Endothelial cell of umbilical vein (primary cell): ENCODE measurements at regions not wholly inside any gene's neighbourhood (a gene's known extent, or its start where the extent isn't known, plus 50 kb on each side); places are given as distances from the start of the nearest gene placed in this dataset.

ENCODE experiments used
- BruUV-seq: library from RNA; stranded (reverse); fragments of 400-500 nt; replicated peaks from 2 replicates; lab custom pipeline; 2021; lab: Mats Ljungman, UMichigan
- CTCF ChIA-PET: fragments of 300-600, 350-600 bp; sonication (Branson Sonifier 250); formaldehyde crosslinking; loops from one replicate; lab custom pipeline; 2021; ENCODE audit warnings: antibody characterized with exemption, inconsistent platforms; lab: Charles Lee
- POLR2A ChIA-PET: fragments of 300-600, 350-600 bp; sonication (Branson Sonifier 250); formaldehyde crosslinking; loops from one replicate; lab custom pipeline; 2021; ENCODE audit warnings: antibody characterized with exemption, inconsistent platforms; lab: Charles Lee
- DNase-seq: peaks from one replicate; pipeline ENCODE4 v3.0.0-alpha.2; 2011; ENCODE audit warnings: low read depth, low spot score
- FAIRE-seq: peaks from 2 replicates; lab custom pipeline; 2011; peaks lifted over from hg19 to GRCh38; lab: Jason Lieb, UNC
- H2AFZ ChIP-seq: 2 replicates; pipeline ENCODE4 v1.6.0; 2012; ENCODE audit warnings: low read depth, low read length, control low read depth, inconsistent platforms
- H3K27ac ChIP-seq: 2 replicates; pipeline ENCODE4 v1.5.1; 2011; ENCODE audit warnings: low read depth, mild to moderate bottlenecking, control low read depth, low read length, moderate library complexity; ENCODE audit not compliant: insufficient read depth
- H3K27me3 ChIP-seq, 2 experiments: 2 replicates each; pipeline versions ENCODE4 v1.6.0 to v1.6.1; 2011; ENCODE audit warnings: low read length in 2 of 2, mixed read lengths in 1 of 2; ENCODE audit not compliant: control insufficient read depth in 2 of 2, insufficient read depth in 2 of 2
- H3K36me3 ChIP-seq, 2 experiments: 2 replicates in 1 of 2; 3 replicates in 1 of 2; pipeline ENCODE4 v1.5.1; 2011; ENCODE audit warnings: low read length in 2 of 2, mild to moderate bottlenecking in 1 of 2, moderate library complexity in 1 of 2; ENCODE audit not compliant: control insufficient read depth in 2 of 2, insufficient read depth in 2 of 2; ENCODE audit errors: extremely low read depth in 1 of 2
- H3K4me1 ChIP-seq: 3 replicates; pipeline ENCODE4 v1.5.1; 2011; ENCODE audit warnings: mild to moderate bottlenecking, low read length; ENCODE audit not compliant: control insufficient read depth, insufficient read depth; ENCODE audit errors: extremely low read depth
- H3K4me2 ChIP-seq: 2 replicates; pipeline ENCODE4 v1.6.1; 2011; ENCODE audit warnings: low read length, control low read depth, mixed read lengths; ENCODE audit not compliant: insufficient read depth
- H3K4me3 ChIP-seq, 3 experiments: fragments of 200-600 bp in 1 of 3; sonication (generic), shearing (Covaris generic) in 1 of 3; replicated peaks in 1 of 3; 2 replicates each; pipeline ENCODE4 v1.5.1; 2011 to 2016; ENCODE audit warnings: control low read depth in 3 of 3, low read length in 3 of 3, mild to moderate bottlenecking in 2 of 3, inconsistent platforms in 1 of 3, low read depth in 1 of 3, moderate library complexity in 1 of 3; ENCODE audit not compliant: insufficient read depth in 1 of 3
- H3K79me2 ChIP-seq: 2 replicates; pipeline ENCODE4 v1.6.0; 2012; ENCODE audit warnings: low read length, inconsistent platforms; ENCODE audit not compliant: control insufficient read depth, insufficient read depth
- H3K9ac ChIP-seq: replicated peaks from 2 replicates; pipeline ENCODE3; 2011; ENCODE audit warnings: low read length, control low read depth; ENCODE audit not compliant: insufficient read depth; ENCODE audit errors: extremely low read depth
- H3K9me1 ChIP-seq: replicated peaks from 3 replicates; pipeline ENCODE4 v1.6.0; 2011; ENCODE audit warnings: mild to moderate bottlenecking, low read length; ENCODE audit not compliant: control insufficient read depth, insufficient read depth; ENCODE audit errors: extremely low read depth
- H3K9me3 ChIP-seq: replicated peaks from 2 replicates; pipeline ENCODE4 v1.5.1; 2012; ENCODE audit warnings: low read length, inconsistent platforms; ENCODE audit not compliant: control insufficient read depth, insufficient read depth
- H4K20me1 ChIP-seq: replicated peaks from 2 replicates; pipeline ENCODE3; 2011; ENCODE audit warnings: mild to moderate bottlenecking, low read length; ENCODE audit not compliant: control insufficient read depth, insufficient read depth; ENCODE audit errors: extremely low read depth
- CTCF ChIP-seq, 2 donors: IDR thresholded peaks; 1 replicate in 1 of 2; 2 replicates in 1 of 2; pipeline ENCODE4 v1.5.1; 2011; ENCODE audit warnings: low read length in 2 of 2, mild to moderate bottlenecking in 2 of 2, moderate library complexity in 2 of 2, control low read depth in 1 of 2, inconsistent platforms in 1 of 2, low read depth in 1 of 2; ENCODE audit not compliant: insufficient read depth in 1 of 2; ENCODE audit errors: extremely low read depth in 1 of 2
- EZH2 ChIP-seq: IDR thresholded peaks from 2 replicates; pipeline ENCODE4 v1.6.1; 2012; ENCODE audit warnings: borderline replicate concordance, low read depth, mild to moderate bottlenecking, moderate library complexity, low read length, inconsistent platforms; ENCODE audit not compliant: severe bottlenecking
- FOS ChIP-seq: IDR thresholded peaks from 2 replicates; pipeline ENCODE4 v1.6.1; 2011; ENCODE audit warnings: mild to moderate bottlenecking, low read length, moderate library complexity, borderline replicate concordance; ENCODE audit not compliant: insufficient read depth
- GATA2 ChIP-seq: IDR thresholded peaks from 2 replicates; pipeline ENCODE4 v1.7.0; 2011; ENCODE audit warnings: low read depth, mild to moderate bottlenecking, moderate library complexity, mixed read lengths, low read length; ENCODE audit not compliant: insufficient read length, insufficient read depth
- JUN ChIP-seq: IDR thresholded peaks from 2 replicates; pipeline ENCODE4 v1.6.1; 2011; ENCODE audit warnings: borderline replicate concordance, low read depth; ENCODE audit not compliant: insufficient read length, insufficient read depth
- MAX ChIP-seq: IDR thresholded peaks from 2 replicates; pipeline ENCODE4 v1.6.1; 2011; ENCODE audit not compliant: insufficient read depth, insufficient read length
- MYC ChIP-seq: IDR thresholded peaks from one replicate; pipeline ENCODE4 v1.6.1; 2011; ENCODE audit warnings: mild to moderate bottlenecking, low read depth, low read length
- POLR2A ChIP-seq: IDR thresholded peaks from 2 replicates; pipeline ENCODE4 v1.6.1; 2012; ENCODE audit warnings: low read depth, mild to moderate bottlenecking, control low read depth, low read length
- POLR2AphosphoS5 ChIP-seq: IDR thresholded peaks from 2 replicates; pipeline ENCODE4 v1.6.1; 2012; ENCODE audit warnings: low read depth, mild to moderate bottlenecking, control low read depth, low read length, moderate library complexity; ENCODE audit not compliant: insufficient read depth
- dilution Hi-C: fragments of 300-500 bp; cut with MboI; formaldehyde crosslinking; loops from one replicate; pipeline ENCODE4 v1.15.0; 2019; ENCODE audit warnings: low sequenced_read_pairs; ENCODE audit not compliant: extremely low pct_ligation_motif_present
- intact Hi-C: fragments of 100-400 bp; cut with micrococcal nuclease; formaldehyde crosslinking; loops from one replicate; pipeline ENCODE4 v1.10.0; 2022

- Histone ChIP-seq H3K4me2 (no peak overlapping the region), H4K20me1 (no peaks in the 10 kb centered on the region), H3K36me3 (no peaks in the 10 kb centered on the region), H3K9me1 (no peaks in the 10 kb centered on the region), H3K79me2 (no peaks in the 10 kb centered on the region), H3K4me1 (no peaks in the 10 kb centered on the region), H3K4me3 (no peak overlapping the region), H3K9ac (no peak overlapping the region), H3K9me3 (no peaks in the 10 kb centered on the region), H3K27ac (no peak overlapping the region), H2AFZ (no peak overlapping the region), H3K27me3 (no peaks in the 10 kb centered on the region)
- dilution Hi-C loops = no loop called here
- FAIRE-seq = no peak
- TF ChIP-seq FOS (no peak), EZH2 (no peak), MYC (no peak), GATA2 (no peak), MAX (no peak), POLR2AphosphoS5 (no peak), JUN (no peak), CTCF (IDR thresholded peaks at IDR 0.05; ENCODE audit: extremely low read depth in 1 of 2, insufficient read depth in 1 of 2, low read depth in 1 of 2, low read length in 2 of 2) (no peak), POLR2A (no peak)
- ChIA-PET CTCF (no interaction called here), POLR2A (no interaction called here)
- intact Hi-C loops = no loop called here
- no peak for DNase-seq
- no TSS peak for BruUV-seq
Observed at GRCh38 chr18:1412655-1413322, 508.1 kb downstream of the ADCYAP1 start.
